Renal pelvis (tissue), 1 donor: ENCODE measurements at regions not wholly inside any gene's neighbourhood (a gene's known extent, or its start where the extent isn't known, plus 50 kb on each side); places are given as distances from the start of the nearest gene placed in this dataset.

Source experiments
- DNase-seq: peaks from one replicate; pipeline ENCODE4 v3.0.0-alpha.2; 2013

DNA sequence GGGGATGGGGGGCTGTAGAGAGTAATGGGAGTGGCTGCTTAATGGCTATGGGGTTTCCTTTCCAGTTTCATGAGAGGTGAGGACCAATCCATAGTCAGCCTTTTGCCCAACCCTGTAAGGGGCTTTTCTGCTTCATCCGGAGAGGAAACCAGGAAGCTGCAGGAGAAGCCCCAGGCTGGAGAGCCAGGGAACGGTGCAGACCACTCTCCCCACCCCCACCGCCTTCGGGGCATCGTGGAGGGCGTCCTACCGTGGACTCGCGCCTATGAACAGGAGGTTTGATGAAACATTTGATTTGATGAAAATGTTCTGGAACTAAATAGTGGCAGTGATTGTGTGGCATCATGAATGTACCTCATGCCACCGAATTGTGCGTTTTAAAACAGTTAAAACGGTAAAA lies 204.3 kb upstream of the DIO3 start:
- DNase-seq, result no peak

DNA sequence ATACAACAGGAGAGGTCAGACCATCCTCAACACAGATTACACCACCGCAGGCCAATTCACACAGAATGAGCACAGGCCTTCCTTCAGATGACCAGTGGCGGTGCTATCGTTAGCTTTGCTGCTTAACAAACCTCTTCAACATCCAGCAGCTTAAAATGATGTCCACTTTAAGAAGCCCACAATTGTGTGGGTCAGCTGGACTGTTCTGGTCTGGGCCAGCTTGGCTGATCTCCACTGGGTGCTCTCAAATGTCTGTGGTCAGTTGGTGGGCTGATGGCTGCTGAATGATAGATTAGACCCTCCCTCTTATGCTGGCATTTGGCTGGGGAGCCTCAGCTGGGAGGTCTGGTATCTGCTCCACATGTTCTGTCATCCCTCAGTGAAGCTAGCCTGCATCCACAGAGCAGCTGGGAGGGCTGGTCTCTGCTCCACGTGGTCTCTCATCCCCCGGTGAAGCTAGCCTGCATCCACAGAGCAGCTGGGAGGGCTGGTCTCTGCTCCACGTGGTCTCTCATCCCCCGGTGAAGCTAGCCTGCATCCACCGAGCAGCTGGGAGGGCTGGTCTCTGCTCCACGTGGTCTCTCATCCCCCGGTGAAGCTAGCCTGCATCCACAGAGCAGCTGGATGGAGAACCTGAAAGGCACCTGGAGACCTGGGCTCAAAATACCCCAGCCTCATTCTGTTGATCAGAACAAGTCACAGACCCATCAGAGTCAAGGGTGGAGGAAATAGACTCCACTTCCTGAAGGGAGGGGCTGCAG lies 203.6 kb upstream of the DIO3 start:
- DNase-seq, result no peak

DNA sequence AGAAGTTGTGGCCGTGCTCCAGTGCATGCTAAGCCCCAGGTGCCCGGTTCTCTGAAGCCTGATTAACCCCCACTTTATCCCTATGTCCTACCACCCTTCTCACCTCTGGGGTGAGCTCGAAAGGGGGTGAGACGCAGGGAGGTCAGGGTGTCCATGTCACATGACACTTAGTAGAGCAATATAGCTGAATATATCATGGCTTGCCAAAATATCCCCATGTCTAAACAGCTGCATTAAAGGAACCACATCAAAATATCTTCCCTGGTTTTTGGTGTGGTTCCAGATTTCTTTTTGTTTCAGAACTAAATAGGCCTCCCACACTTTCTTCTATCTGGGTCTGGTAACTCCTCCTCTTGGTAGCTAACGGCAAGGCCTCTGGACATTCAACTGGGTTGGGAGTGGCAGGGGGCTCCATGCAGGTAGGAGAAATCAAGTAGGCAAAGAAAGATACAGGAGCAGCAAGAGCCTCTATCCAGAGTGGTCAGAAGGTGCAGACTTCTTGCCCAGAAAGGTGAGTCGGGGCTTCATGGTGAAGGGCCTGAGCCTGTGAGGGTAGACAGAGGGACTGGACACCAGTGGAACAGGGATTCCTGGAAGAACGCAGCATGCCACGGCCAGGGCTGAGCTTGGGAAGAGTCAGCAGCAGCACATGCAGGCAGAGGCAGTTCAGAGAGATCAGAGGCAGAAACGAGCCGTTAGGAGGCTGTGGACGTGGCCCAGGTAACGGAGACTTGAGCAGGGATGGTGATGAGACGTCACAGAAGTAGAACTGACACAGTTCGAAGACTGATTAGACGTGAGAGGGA lies 202.8 kb upstream of the DIO3 start:
- DNase-seq, result no peak

DNA sequence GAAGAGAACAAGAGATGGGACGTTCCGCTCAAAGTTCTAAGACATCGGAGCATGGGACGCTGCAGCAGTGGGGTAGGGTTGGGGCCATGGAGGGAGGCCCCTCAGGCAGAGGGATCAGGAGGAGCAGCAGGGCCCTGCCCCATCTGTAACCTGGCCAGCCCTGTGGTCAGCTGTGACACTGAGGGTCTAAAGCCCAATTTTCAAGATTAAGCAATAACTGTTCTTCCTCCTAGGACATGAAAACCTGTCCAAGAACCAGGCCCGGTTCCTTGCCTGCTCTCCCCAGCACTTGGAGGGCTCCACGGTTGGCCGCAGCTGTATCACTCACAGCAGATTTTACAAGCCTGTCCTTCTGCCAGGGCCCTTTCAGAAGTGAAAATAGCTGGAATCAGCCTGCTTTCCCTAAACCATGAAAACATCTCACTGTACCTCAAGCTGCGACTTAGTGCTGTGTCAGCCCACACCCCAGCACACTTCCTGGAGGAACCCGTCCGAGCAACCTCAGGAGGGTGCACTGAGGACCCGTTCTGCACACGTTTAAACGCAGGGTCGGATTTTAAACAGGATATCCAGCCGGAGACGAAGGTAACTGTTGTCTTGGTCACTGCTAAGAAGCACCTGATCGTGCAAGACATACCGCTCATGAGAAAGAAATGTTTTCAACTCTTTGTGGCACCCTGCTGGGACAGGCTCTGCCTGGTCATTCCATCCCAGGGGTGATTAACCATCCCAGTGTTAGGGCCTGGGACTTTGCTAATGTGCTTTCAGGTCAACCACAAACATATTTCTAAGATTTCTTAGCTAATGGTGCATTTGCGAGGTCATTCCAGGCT lies 201.9 kb upstream of the DIO3 start:
- DNase-seq, result peak; percentile 42

DNA sequence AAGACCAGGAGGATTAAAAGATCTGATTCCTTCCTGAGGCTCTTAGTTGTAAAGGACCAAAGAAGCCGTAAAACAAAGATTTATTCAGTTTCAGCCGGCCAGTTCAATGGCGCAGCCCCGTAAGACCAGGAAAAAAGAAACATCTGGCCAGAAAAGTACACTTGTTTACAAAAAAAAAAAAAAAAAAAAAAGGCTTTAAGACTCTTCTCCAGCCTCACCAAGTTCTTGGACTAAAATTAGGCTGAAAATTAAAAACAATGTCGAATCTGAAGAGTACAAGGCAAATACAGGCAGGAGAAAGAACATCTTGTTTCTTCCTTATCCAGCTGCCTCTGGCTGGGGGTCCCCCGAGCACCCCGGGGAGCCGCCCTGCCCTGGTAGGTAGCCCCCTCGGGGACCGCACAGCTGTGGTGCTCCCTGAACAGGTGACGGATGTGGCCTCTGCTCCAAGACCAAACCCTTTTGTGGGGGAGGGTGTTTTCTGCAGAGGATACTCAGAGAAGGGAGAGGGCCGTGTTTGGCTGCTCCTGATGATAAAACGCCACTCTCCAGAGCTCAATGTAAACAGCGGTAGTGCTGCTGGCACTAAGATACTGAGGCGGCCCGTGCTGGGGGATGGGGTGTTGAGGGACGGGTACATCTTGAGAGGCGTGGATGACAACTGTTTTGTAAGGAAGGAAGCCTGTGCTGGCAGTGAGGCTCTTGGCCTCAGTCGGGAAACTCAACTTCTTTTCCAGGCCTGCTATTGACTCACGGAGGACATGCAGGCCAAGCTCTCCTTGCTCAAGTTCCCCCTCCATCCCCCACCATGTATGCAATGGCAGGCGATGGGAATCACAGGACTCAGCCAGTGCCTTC lies 201.0 kb upstream of the DIO3 start:
- DNase-seq, result peak; percentile 63

DNA sequence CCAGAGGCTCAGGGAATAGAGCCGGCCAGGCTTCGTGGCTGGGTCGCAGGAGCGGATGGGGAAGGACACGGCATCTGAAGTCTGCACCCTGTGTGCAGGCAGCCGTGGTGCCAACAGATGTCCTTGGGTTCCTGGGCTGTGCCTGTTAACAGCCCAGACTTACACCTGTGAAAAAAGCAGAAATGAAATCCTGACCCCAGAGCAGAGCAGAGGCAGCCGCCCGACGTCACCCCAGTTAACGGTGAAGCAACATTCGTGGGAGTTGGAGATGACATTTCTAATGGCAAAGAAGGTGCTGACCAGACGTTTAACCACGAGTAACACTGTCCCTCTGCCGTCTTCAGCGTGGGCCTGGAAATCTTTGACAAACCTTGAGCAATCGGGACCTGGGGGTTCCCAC lies 200.3 kb upstream of the DIO3 start:
- no peak for DNase-seq

DNA sequence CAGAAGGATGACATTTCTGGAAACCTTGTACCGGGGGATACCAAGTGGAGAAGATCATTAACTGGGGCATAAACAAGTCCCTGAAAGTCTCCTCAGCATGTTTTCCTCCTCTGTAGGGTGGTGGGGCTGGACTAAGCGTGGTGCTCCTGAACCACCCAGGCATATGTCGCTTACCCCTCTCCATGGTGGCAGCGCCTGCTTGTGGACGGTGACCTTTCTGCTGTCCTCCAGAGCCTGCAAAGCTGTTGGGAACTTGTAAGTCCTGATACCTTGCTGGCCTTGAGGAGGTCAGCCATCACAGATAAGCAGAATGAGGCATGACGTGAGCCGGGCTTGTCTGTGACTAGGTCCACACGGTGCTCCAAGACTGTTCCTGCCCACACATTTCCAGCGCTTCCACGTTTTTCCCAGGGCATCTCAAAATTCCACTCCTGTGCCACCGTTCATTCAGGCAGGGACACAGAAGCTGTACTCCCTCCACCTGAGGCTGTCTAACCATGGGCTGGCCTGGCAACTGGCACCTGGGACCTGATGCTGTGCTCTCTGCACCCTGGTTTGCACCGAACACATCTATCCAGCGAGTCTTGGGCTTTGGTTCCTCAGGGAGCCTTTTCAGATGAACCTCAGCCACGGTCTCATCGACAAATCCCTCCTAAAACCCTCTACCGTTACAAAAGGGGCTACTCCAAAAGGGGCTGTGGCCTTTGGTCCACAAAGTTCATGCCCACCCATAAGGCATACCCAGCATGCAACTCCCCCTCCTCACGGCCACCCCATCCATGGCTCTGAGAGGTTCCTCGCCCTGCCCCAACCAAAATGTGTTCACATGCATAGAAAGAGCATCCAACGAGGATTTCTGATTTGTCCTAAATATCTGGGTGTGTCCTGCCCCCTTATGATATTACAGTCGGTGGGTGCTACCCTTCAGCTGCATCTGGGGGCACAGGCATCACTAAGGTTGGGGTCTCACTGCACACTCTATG lies 199.6 kb upstream of the DIO3 start:
- no peak for DNase-seq

DNA sequence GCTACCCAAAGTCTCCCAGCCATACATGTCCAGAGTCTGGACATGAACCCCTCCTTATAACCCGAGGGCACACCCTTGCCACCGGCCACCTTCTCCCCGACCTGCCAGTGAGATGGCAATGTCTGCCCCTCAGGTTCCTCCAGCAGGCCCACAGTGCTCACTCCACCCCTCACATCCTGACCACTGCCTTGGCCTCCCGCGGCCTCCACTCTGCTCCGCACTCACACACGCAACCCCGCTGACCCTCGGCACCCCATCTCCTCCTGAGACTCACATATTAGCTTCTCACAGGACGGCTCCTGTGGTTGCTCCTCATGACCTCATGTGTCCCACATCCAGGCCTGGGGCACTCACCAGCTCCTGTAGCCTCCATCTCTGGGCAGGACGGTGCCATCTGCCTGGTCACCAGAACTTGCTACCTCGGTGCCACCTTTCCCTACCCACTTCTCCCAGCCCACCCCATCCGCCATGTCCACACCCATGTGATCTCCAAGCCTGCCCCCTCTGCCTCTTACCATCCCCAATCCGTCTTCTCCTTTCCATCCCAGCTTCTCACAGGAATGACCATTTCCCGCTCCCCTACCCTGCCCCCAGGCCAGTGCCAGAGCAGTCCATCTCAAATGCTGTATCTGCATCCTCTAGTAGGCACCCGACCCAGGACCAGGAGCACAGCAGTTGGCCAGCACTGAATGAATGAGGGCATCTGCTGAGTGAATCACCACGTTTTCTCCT lies 198.6 kb upstream of the DIO3 start:
- no peak for DNase-seq

DNA sequence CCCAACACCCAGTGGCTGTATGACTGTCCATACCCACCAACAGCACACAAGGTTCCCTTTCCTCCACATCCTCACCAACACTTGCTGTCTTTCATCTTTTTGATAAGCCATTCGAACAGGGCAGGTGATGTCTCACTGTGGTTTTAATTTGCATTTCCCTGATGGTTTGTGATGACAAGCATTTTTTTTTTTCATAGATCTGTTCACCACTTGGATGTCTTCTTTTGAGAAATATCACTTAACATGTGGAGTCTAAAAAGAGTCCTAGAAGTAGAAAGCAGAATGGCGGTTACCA lies 198.1 kb upstream of the DIO3 start:
- DNase-seq, result no peak

DNA sequence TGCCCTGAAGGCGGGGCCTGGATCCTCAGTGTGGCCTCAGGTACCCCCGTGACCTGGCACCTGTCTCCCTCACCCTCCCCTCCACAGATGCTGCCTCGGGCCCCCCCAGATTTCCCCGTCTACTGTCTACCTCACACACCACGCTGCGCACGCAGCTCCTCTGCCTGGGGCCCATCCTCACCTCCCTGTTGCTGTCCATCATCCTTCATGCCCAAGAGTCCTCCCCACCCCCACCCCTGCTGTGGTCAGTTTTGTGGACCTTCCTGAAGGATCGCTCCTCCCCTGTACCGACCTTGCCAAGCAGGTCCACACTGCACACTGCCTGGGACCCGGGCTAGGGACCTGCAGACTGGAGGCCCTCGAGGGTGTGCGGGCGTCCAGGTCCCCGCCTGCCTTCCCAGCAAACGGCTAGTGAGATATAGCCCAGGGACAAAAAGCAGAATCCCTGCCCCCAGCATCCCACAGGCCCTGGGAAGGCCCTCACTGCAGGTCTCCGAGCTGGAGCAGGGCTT lies 197.4 kb upstream of the DIO3 start:
- no peak for DNase-seq

DNA sequence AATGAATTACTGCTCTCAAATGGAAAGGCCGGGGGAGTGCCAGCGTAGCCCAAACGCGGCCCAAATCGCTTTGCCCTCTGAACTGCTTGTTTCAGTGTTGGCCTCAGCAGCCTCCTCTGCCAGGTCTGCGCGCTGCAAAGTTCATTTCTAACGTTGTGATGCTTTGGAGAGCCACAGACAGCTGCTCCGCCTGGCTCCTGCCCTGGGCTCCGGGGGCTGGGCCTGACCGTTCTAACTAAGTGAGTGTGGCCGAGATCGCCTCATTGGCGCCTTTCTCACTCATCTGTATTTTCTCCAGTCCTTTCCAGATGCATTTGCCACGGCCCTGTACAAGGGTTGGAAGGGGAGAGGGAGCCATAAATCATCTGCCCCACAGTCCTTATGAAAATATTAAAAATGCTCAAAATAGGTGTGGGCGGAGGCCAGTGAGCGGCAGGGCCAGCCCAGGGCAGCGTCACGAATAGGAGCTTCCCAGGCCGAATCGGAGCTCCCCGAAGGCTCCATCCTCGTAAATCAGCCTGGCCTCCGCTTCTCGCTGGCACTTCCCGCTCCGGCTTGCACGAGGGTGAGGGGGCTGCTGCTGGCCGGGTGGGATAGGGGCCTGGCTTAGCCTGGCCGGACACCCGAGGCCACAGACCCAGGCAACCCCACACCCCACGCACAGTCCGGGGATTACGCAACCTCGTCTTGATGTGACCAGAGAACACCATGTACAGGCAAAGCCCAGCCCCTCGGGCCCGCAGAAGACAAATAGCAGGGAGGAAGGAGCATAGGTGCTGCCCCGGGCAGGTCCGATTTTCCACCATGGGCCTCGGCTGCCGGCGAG lies 196.6 kb upstream of the DIO3 start:
- peak; percentile 48 for DNase-seq

DNA sequence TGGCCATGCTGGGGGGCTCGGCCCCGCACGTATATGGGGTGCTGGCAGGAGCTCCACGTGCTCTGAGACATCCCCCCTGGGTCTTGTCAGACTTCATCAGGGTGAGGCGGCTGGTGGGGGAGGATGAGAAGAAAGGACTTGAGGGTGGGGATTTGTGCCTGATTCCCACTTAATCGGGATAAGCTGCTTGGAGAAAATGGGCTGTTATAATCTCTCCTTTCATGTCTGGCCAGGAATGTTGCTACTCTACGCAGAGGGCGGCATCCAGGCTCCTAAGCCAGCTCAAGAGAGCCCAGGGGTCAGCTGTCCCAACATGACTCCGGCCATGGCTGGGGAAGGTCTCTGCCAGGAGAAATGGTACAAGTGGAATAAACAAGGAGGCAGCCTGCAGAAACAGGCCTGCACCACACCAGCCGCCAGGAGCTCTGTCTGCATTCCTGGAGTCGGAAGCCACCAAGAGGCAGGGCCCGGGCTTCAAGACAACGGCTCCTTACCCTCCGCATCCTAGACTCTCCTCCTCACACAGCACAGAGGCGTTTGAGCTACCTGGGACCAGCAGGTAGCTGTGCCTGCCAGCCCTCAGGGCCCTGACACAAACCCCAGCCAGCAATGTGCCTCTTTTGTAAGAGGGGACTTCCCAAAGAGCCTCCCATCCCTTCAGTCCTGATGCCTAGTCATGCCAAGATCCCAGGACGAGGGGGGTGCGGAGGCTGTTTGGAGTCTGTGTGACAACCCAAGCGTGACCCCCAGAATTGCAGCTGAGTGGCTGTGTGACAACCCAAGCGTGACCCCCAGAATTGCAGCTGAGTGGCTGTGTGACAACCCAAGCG lies 195.8 kb upstream of the DIO3 start:
- DNase-seq, result no peak

DNA sequence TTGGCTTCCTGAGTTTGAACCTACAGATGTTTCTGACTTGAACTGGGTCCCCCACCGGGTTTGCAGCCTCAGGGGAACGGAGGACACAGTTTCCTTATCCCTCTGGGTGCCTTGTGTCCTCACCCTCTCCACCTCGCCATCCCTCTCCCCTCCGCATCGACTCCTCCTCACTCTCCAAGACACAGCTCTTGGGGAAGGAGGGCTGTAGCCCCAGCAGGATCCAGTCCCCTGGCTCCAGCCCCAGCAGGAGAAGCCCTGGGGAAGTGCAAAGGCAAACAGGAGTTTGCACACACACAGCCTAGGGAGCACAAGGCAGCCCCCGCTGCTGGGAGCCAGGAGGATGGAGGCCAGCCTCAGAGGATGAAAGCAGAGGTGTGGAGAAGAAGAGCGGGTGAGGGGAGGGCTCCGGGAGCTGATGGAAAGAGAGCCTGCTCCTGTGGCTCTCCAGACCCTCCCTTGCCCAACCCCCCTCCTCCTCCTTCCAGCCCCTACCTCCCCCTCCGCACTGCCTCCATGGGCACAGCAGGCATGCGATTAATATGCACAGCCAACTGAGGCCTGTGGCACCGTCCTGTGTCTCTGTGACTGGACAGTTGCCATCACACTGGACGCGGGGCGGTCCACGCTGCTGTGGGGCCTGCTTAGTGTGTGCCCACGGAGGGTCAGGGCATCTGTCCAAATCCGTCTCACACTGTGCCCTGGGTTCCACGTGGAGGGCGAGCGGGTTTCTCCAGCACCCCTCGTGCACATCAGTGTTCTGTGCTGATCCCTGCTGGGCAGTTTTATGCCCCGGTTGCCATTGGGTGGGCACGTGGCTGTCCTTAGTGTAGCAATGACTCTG lies 193.7 kb upstream of the DIO3 start:
- no peak for DNase-seq

DNA sequence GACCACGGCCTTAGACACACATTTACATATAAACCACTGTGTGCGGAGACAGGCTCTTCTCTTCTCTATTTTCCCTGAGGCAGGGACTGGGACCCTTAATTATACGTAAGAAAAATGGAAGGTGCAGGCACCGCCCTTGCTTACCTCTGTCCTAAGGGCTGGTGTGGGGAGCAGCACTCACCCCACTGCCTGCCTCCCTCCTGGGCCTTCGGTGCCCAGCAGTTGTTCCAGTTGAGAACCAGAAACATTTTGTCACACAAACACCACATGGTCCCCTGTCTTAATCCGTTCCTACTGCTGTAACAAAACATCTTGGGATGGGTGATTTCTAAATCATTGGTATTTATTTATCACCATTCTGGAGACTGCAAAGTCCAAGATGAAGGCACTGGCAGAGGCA lies 192.7 kb upstream of the DIO3 start:
- no peak for DNase-seq

DNA sequence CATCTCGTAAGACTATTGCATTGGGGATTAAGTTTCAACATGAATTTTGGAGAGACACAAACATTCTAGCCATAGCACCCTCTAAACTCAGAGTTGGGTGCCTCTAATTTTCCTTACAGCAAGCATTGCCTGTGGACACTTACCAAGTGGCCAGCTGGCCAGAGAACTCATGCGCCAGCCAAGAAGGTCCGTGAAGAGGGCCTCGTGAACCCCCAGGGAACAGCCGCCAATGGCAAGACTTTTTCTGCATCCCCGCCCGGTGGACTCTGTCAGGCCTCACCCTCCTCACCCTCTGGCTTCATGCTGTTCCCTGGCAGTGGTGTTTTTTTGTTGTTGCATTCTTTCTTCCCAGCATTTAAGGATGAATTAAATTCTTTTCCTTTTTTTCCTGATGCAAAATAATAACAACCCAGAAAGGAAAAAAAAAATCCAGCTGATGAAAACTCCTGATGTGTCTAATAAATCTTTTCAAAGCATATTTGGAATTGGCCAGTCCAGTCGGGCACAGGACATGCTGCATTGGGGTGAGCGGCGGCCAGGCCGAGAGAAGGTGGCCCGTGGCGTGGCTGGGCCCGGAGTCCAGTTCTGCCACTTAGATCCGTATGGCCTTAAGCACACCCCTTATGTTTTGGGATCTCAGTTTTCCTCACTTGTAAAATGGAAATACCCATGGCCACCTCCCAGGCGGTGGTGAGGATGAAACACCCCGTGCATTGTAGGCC lies 191.9 kb upstream of the DIO3 start:
- no peak for DNase-seq
